RKO (cell line): ENCODE measurements at regions not wholly inside any gene's neighbourhood (a gene's known extent, or its start where the extent isn't known, plus 50 kb on each side); places are given as distances from the start of the nearest gene placed in this dataset.
"Not testable (repeated sequence)": the region's sequence is repeated elsewhere in the genome, so short reads cannot be mapped to it uniquely, and the experiment has no call there.

Experiments
- DNase-seq: peaks from one replicate; pipeline ENCODE4 v3.0.0-alpha.2; 2016; ENCODE audit warnings: low spot score

DNA sequence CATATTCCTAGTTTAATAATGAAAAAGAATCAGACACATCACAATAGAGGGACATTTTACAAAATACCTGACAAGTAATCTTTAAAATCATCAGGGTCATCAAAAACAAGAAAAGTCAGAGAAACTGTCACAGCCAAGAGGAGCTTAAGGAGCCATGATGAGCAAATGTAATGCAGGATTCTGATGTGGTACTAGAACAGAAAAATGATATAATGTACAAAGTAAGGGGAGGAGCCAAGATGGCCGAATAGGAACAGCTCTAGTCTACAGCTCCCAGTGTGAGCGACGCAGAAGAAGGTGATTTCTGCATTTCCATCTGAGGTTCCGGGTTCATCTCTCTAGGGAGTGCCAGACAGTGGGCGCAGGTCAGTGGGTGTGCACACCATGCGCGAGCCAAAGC, 198.0 kb upstream of the FAT3 start:
- DNase-seq = no peak

DNA sequence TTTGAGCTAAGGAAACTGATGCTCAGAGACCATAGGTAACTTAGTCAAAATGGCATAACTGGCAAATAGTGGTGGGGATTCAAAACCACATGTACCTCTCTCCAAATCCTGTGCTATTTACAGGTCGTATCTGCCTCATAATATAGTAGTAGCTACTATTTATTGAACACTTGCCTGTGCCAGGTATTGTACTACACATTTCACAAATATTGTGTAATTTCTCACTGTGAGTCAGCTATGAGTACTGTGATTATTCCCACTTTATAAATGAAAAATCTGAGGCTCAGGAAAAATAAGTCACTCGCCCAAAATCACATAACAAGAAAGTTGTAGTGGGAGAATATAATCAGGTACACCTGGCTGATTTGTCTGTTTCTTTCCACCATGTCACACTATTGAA, 199.8 kb upstream of the FAT3 start:
- DNase-seq = no peak

DNA sequence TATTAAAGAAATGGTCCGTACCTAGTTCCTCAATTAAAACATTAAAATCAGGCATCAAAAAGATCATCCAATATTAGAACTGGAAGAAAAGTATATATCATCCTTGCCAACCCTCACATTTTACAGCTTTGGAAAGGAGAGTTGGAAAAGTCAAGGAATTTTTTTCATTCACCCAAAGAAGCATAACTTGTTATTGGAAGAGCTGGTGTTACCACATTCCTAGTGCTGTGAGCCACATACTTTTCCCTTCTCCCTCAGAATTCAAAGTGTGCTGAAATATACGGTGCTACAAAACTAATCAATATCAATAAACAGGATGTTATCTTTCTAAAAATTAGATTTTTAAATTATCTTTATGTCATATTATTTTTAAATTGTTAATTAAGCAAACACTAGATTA, 202.1 kb upstream of the FAT3 start:
- no peak for DNase-seq

GRCh38 chr11:92018332-92018731, 206.3 kb upstream of the FAT3 start:
- no peak for DNase-seq

- no peak for DNase-seq
Measured at GRCh38 chr11:92008249-92008648, 216.4 kb upstream of the FAT3 start.

DNA sequence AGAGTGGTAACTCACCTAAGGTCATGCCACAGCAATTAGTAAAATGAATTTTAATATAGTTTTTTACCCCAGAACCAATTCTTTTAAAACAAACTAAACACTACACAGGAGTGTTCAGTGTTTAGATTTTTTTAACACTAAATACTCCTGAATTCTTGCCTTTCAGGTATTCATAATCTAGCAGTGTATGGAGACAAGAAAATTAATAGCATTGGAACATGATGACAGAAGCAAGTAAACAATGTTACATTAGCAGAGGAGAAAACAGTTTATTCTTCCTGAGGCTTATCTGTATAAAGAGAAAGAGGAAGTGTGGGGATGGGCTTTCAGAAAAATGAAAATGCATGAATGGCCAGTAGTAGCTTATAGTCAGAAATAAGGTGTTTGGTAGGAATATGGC, 222.1 kb upstream of the FAT3 start:
- no peak for DNase-seq

- DNase-seq = no peak
Measured at GRCh38 chr11:91998481-91998880, 226.1 kb upstream of the FAT3 start.

DNA sequence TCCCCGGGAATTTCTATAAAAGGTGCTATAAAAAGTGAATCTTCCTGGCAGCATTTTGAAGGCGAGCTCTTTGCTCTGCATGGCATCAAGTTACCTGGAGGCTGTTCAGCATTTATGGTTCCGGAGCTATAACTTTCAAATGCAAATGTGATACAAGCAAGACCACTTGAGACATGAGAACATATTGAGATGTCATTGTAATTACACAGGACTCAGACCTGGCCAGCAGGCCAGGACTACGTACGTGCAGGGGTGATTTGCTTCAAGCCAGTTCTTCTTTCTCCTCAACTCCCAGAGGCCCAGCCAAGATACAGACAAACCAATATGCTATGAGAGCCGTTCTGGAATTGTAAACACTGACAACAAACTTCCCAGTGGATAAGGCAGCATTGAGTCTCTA, 227.4 kb upstream of the FAT3 start:
- no peak for DNase-seq

DNA sequence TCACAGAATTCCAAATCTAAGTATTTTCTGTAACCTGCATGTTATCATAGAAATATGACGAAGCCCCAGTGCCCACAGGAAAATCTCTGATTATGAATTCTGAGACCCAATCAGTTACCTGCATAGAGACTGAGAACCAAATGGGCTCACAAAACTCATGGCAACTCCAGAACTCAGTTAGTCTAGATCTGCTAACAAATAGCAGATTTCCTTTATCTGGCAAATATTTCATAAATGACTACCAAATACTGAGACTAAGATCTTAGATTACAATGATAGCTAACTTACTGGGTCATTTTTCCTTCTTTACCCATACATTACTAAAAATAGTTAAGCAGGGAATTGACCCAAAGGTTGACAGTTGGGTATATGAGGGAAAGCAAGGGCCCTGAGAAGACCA, 228.1 kb upstream of the FAT3 start:
- no peak for DNase-seq

- not testable (repeated sequence) for DNase-seq
Measured at GRCh38 chr11:91988443-91988842, 236.2 kb upstream of the FAT3 start.

DNA sequence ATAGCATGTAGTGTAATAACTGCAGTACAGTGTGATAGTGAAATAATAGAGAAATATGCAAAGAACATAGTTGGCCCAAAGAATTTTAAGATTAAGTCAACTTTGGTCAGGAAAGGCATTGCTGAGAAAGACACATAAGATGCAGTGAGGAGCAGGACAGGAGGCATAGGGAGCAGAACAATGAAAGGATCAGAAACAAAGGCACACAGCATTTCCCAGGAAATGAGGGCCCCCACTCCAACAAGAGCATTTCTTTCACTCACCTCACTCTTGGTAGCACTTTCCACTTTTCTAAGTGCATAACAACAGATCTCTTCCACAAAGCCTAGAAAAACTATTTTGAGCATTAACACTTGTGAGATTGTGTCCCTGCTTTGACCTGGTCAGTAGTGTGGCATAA, 238.4 kb upstream of the FAT3 start:
- DNase-seq = no peak

DNA sequence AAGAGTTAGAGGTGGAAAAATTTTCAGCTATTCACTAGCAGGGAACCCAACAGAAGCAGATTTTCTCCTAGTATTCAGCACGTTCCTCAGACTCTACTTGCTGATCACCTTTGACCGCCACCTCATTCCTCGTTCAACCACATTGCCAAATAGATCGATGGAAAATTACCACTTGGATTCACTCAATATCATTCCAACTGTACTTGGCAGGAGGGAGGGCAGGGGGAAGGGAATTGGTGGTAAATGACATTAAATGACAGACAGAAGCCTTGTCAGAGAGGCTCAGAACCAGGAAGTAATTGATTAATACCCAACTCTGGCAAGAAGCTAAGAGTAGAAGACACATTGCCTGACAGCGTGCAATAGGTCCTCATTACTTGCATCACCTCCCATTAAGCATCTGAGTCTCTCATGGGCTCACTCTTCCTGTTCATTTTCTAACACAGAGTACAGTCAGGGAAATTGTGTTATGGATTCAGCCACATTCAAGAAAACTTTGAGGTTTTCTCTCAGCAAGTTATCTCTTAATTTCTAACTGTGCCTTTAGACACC, 240.5 kb upstream of the FAT3 start:
- DNase-seq = no peak

DNA sequence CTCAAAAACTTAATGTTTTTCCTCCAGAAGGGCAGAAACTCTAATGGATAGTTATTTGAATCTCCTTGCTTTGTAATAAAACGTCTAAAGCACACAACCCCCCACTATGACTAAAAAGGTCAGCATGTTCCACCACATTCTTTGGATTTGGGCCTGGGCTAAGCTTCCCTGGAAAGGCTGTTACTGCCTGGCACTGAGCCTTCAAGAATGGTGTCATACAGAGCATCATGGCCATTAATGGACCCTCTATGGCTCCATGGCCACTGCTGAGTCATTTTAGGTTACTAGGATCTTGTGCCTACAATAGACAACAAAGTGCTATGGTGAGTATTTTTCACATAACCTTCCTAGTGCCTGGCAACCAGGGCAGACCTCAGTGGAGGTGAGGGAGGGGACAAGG, 242.6 kb upstream of the FAT3 start:
- DNase-seq = no peak

DNA sequence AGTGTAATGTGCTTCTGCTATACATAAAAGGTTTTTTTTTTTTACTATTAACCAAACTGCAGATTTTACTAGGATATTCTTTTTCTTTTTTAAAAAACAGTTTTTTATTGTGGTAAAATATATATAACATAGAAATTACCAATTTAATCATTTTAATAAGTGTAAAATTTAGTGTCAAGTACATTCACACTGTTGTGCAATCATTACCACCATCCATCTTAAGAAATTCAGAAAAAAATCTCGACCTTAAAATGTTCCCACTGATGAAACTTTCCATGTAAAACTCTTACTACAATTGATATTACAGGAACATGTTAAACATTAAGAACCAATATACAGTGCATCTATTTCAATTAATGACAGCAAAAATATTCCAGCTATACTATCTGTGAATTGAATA, 244.8 kb upstream of the FAT3 start:
- DNase-seq = no peak

DNA sequence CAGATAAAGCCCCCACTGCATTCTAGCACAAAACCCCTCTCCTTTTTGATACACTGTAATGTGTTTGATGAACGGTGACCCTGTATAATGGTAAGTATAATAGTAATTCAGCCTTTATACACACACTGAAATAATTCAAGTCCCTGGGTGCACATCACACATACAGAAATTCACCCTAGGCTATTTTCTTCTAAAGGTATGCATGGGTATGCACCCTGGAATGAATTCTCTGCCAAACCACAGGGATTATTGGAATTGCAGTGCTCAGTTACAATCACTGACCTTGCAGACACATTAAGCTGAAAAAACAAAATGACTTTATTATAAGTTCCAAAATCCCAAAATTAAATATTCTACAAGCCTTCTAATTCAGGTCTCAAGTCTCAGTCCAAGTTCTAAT, 245.9 kb upstream of the FAT3 start:
- DNase-seq = no peak

DNA sequence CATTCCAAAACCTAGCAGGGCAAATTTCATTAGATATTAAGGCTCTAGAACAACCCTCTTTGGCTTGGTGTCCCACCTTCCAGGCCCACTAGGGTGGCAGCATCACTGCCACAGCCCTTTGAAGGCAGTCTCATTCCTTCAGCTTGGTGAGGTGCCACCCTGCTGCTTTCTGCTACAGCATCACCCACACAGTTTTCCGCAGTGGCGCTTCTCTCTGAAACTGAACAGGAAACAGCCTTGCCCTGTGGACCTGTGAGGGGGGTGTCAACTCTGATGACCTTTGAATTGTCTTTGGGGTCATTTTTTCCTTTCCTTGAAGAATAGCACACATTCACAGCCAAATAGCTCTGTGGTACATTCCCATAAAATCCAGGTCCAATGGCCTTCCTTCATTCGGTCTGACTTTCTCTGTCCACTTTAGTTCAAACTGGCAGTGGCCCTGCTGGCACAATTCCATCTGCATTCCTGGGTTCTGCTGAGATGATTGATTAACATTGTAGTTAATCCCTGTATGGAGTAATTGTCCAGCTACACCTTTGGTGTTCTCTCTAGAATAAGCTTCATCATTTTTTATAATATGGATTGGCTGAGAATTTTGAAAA, 251.9 kb upstream of the FAT3 start:
- no peak for DNase-seq

DNA sequence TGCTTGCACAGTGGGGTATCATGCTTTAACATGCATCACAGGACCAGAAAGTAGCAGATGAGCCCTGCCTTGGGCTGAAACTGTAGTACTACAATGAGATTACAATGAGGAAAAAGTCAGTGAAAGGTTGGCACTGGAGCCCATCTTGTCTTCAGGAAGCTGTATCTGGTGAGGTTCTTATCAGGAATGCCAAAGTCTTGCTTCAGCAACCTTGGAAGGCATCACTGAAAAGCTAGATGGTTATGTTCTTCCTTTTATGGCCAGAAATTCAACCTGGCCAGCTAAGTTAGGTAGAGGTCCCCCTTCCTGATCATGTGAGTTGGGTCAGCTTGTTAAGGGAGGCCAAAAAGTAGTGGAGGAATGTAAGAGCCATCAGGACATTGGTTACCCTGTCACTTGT, 254.0 kb upstream of the FAT3 start:
- DNase-seq = no peak

GRCh38 chr11:91969486-91969885, 255.1 kb upstream of the FAT3 start:
- DNase-seq = no peak

GRCh38 chr11:91967691-91968045, 256.9 kb upstream of the FAT3 start:
- no peak for DNase-seq

- no peak for DNase-seq
Measured at GRCh38 chr11:91967026-91967690, 257.5 kb upstream of the FAT3 start.

DNA sequence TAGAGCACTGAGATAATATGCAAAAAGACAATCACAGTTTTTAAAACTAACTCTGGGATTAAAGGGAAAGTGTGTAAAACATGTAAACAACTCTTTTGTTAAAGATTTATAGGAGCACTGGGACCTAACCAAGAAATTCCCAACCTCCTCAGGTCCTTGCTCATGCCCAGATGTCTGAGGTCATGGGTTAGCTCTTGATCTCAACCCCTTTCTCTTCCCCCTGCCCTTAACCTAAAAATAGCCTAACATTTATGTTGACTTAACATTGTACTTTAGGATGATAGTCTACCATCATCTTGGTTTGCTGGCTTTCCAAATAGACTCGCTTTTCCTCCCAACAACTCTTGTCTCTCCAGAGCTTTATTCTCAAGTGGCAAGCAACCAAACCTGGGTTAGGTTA, 258.2 kb upstream of the FAT3 start:
- no peak for DNase-seq

- DNase-seq = no peak
Measured at GRCh38 chr11:91960770-91961169, 263.8 kb upstream of the FAT3 start.

- DNase-seq = no peak
Measured at GRCh38 chr11:91959411-91959810, 265.2 kb upstream of the FAT3 start.

DNA sequence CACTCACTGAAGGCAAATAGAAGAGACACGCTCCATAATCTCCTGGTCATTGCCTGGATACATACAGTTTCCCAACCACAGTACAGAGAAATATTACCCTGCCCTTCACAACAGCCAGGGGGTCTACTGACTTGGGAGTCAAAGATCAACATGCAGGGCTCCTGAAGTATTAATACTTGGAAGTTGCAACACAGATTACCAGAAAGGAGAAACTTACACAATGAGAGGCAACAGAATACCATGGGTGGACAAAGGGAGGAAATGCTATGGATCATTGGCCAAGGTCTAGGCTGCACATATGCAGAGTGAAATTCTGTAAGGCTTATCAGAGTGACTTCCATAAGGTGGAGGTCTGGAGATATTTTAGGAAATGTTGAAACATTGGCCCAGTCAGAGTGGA, 267.9 kb upstream of the FAT3 start:
- DNase-seq = no peak
